Omental fat pad (tissue), 3 donors: ENCODE measurements at regions not wholly inside any gene's neighbourhood (a gene's known extent, or its start where the extent isn't known, plus 50 kb on each side); places are given as distances from the start of the nearest gene placed in this dataset.

Source experiments
- ATAC-seq: fragments of 150-250 bp; one replicate; pipeline ENCODE4 v1.9.1; 2016; ENCODE audit warnings: mild to moderate bottlenecking, moderate library complexity; ENCODE audit not compliant: low FRiP score
- DNase-seq: peaks from one replicate; pipeline ENCODE4 v3.0.0-alpha.2; 2019; ENCODE audit warnings: low spot score
- CTCF ChIP-seq, 3 donors: fragments of 450-650 bp; IDR thresholded peaks; one replicate each; pipeline ENCODE4 v1.5.1; 2016 to 2017; ENCODE audit warnings: antibody characterized with exemption in 3 of 3, mild to moderate bottlenecking in 3 of 3, moderate library complexity in 2 of 3

DNA sequence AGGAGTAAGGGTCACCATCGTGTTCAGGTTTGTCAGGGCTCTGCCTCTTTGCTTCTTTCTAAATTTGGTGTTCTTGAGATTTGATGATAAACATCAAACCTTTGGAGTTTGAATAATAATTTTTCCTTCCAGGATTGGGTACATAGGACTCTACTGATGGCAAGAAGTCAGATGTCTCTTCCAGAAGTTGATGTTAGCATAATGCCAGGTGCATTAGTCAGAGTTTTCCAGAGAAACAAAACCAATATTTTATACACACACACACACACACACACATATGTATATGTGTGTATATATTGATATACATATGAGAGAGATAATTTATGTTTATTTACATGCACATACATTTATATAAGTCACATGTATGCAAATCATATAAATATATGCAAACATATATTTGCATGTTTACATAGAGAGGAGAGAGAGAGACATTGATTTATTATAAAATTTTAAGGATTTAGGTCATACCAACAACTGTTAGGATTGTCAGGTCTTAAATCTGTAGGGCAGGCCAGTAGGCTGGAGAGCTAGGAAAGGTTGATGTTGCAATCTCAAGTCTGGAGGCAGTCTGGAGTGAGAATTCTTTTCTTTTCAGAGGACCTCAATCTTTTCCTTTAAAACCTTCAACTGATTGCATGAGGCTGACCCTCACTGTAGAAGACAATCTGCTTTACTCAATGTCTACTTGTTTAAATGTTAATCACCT lies 199.2 kb downstream of the HLX start:
- ATAC-seq (no peak), DNase-seq (no peak)
- TF ChIP-seq CTCF (IDR thresholded peaks at IDR 0.05), result no peak

DNA sequence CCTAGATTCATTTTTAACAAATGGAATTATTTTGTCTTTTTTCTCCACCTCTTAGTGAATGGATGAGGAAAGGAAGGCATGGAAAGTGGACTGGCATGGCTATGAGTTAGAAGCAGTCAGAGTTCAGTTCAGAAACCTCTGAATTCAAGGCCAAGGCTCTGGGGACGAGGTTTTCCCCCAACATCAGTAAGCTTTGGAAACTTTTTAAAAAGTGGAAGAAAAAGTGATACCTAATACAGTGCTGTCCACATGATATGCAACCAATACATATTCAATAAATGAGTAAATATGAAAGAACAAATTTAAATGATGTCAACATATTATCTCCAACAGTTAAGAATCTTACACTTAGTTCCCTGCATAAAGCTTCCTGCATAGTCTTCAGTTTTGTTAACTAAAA lies 204.7 kb downstream of the HLX start:
- TF ChIP-seq CTCF (IDR thresholded peaks at IDR 0.05), result no peak
- no peak for ATAC-seq
- no peak for DNase-seq

DNA sequence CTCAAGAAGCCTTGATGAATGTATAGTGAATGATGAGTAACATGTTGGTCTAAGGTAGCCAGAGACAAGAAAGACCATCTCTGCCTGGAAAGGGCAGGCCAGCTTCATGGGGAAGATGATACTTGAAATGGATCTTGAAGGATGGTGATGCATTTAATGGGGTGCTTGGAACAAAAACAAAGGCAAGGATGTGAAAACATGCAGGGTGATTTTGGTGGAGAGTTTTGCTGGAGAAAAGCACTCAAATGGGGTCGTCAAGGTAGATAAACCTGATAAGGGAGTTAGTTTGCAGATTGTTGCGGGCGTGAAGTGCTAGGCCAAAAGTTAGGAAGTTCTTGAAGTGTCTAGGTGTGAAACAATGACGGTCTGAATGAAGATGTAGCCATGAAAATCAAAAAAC lies 205.4 kb downstream of the HLX start:
- DNase-seq (no peak), ATAC-seq (no peak)
- TF ChIP-seq CTCF (IDR thresholded peaks at IDR 0.05), result no peak

- no peak for DNase-seq
- TF ChIP-seq CTCF (IDR thresholded peaks at IDR 0.05), result no peak
- ATAC-seq, result no peak
Measured at GRCh38 chr1:221085701-221086375, 206.6 kb downstream of the HLX start.

DNA sequence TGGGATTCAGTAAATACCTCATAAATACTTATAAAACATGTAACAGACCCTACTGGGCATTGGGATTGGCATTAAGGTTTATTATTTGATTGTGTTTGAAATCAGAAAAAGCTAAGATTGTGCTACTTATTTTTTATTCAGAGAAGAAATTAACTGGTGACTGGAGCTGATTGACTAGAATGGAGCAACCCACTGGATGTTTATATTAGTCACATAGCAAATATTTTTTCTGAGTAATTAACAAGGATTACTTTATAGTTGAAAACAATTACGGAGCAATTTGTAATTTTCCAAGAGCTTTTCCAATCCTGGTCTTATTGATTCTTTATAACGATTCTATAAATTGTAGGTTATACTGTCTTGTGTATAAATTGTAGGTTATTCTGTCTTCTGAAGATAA lies 208.7 kb downstream of the HLX start:
- no peak for TF ChIP-seq CTCF (IDR thresholded peaks at IDR 0.05)
- no peak for ATAC-seq
- DNase-seq, result no peak

- no peak for DNase-seq
- no peak for TF ChIP-seq CTCF (IDR thresholded peaks at IDR 0.05)
- peak; percentile 61 for ATAC-seq
Measured at GRCh38 chr1:221089273-221089672, 210.0 kb downstream of the HLX start.

DNA sequence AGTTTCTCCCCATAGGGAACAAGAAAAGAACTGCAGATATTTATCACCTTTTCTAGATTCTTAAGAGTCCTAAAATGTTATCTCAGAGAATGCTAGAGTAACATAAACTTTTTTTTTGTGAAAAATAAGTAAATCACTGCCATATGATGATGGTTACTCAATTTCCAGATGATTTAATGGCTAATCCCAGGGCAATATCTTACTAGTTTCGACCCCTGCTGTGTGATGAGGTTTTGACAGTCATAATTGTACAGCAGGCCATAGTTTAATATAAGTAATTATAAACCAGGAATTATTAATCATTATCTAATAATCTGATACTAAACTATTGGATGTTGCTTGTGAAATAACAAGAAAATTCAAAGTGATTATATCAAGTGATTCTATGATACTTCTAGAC lies 210.6 kb downstream of the HLX start:
- ATAC-seq (no peak), DNase-seq (no peak)
- TF ChIP-seq CTCF (IDR thresholded peaks at IDR 0.05), result no peak
